A549 (cell line): ENCODE measurements at regions not wholly inside any gene's neighbourhood (a gene's known extent, or its start where the extent isn't known, plus 50 kb on each side); places are given as distances from the start of the nearest gene placed in this dataset.

ENCODE experiments used
- CTCF ChIP-seq: fragments of >200 bp; sonication (Bioruptor Twin); formaldehyde crosslinking; IDR thresholded peaks from 3 replicates; pipeline ENCODE4 v1.5.1; 2016
- FOSL2 ChIP-seq, 2 experiments: fragments of 450-650 bp in 1 of 2; fragments of >200 bp in 1 of 2; sonication (Bioruptor Twin) in 1 of 2; formaldehyde crosslinking; IDR thresholded peaks; 2 replicates each; pipeline versions ENCODE4 v1.5.0 to v1.6.1; 2016 to 2020; ENCODE audit warnings: mild to moderate bottlenecking in 1 of 2, moderate library complexity in 1 of 2
- HDAC2 ChIP-seq: fragments of 200-600 bp; sonication (generic); IDR thresholded peaks from 2 replicates; pipeline ENCODE4 v1.6.1; 2016
- HOXA7 ChIP-seq: fragments of 250-450 bp; sonication (Bioruptor Pico); IDR thresholded peaks from 2 replicates; pipeline ENCODE4 v1.5.0; 2020; ENCODE audit warnings: mild to moderate bottlenecking, moderate library complexity
- MAX ChIP-seq: IDR thresholded peaks from 2 replicates; pipeline ENCODE4 v1.6.1; 2012
- MYC ChIP-seq: IDR thresholded peaks from 2 replicates; pipeline ENCODE4 v1.6.1; 2012; ENCODE audit warnings: mild to moderate bottlenecking, inconsistent platforms, low read length, improper control_type of control experiment, borderline replicate concordance
- NR3C1 ChIP-seq: fragments of >200 bp; sonication (Bioruptor Twin); formaldehyde crosslinking; IDR thresholded peaks from 3 replicates; pipeline ENCODE4 v1.6.1; 2017
- POLR2A ChIP-seq: IDR thresholded peaks from 2 replicates; pipeline ENCODE4 v1.6.1; 2012; ENCODE audit warnings: mild to moderate bottlenecking, low read length

GRCh38 chr2:134774786-134775641, 56.2 kb upstream of the TMEM163 start:
- TF ChIP-seq MYC (no peak), CTCF (no peak), HOXA7 (no peak), NR3C1 (no peak), FOSL2 (IDR thresholded peaks at IDR 0.05) (no peak), FOSL2 (CRISPR knock-in tag; IDR thresholded peaks at IDR 0.05) (no peak), MAX (no peak), POLR2A (no peak), HDAC2 (no peak)
